ENCODE measurements at regions not wholly inside any gene's neighbourhood (a gene's known extent, or its start where the extent isn't known, plus 50 kb on each side); places are given as distances from the start of the nearest gene placed in this dataset.
"Not testable (repeated sequence)": the region's sequence is repeated elsewhere in the genome, so short reads cannot be mapped to it uniquely, and the experiment has no call there.

- H3K4me3 ChIP-seq (ENCODE audit: control insufficient read depth, low read depth, low read length) = no peak overlapping the region; the same call in 1 of the 2 replicates
- no peak for TF ChIP-seq CTCF (IDR thresholded peaks at IDR 0.05; ENCODE audit: control insufficient read depth, insufficient read depth, low read depth, low read length, missing control alignments)
- DNase-seq (ENCODE audit: low read depth) = no peak
Measured at GRCh38 chr11:96567176-96567575, 177.4 kb downstream of the JRKL start.

- no peak for TF ChIP-seq CTCF (IDR thresholded peaks at IDR 0.05; ENCODE audit: control insufficient read depth, insufficient read depth, low read depth, low read length, missing control alignments)
- H3K4me3 ChIP-seq (ENCODE audit: control insufficient read depth, low read depth, low read length) = no peak overlapping the region
- DNase-seq (ENCODE audit: low read depth) = no peak
Measured at GRCh38 chr11:96567667-96568066, 177.9 kb downstream of the JRKL start.

GRCh38 chr11:96576383-96576782 is 186.6 kb downstream of the JRKL start:
- no peak overlapping the region for H3K4me3 ChIP-seq (ENCODE audit: control insufficient read depth, low read depth, low read length)
- DNase-seq (ENCODE audit: low read depth) = no peak
- TF ChIP-seq CTCF (IDR thresholded peaks at IDR 0.05; ENCODE audit: control insufficient read depth, insufficient read depth, low read depth, low read length, missing control alignments) = no peak

DNA sequence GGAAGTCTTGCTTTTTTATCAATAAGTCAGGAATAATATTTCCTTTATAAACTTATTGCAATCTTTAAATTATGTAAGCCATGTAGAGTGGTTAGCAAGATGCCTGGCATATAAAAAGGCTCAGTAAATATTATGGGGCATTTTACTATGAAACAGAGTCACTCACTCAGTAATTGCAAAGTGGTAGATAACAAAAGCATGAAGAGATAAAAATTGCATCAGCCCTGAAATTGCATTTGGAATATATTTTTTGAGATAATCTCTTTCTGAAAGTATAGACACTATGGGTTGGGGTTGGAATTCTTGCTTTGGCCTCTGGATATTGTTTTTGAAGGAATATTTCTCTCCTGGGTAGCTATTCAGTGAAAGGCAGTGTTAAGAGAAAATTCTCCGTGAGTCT is 188.6 kb downstream of the JRKL start:
- H3K4me3 ChIP-seq (ENCODE audit: control insufficient read depth, low read depth, low read length) = no peak overlapping the region
- TF ChIP-seq CTCF (IDR thresholded peaks at IDR 0.05; ENCODE audit: control insufficient read depth, insufficient read depth, low read depth, low read length, missing control alignments) = no peak
- DNase-seq (ENCODE audit: low read depth) = no peak

- TF ChIP-seq CTCF (IDR thresholded peaks at IDR 0.05; ENCODE audit: control insufficient read depth, insufficient read depth, low read depth, low read length, missing control alignments) = no peak
- no peak overlapping the region for H3K4me3 ChIP-seq (ENCODE audit: control insufficient read depth, low read depth, low read length)
- no peak for DNase-seq (ENCODE audit: low read depth)
Measured at GRCh38 chr11:96579656-96580055, 189.8 kb downstream of the JRKL start.

- H3K4me3 ChIP-seq (ENCODE audit: control insufficient read depth, low read depth, low read length) = no peak overlapping the region
- no peak for TF ChIP-seq CTCF (IDR thresholded peaks at IDR 0.05; ENCODE audit: control insufficient read depth, insufficient read depth, low read depth, low read length, missing control alignments)
Measured at GRCh38 chr11:96580476-96581040, 190.7 kb downstream of the JRKL start.

DNA sequence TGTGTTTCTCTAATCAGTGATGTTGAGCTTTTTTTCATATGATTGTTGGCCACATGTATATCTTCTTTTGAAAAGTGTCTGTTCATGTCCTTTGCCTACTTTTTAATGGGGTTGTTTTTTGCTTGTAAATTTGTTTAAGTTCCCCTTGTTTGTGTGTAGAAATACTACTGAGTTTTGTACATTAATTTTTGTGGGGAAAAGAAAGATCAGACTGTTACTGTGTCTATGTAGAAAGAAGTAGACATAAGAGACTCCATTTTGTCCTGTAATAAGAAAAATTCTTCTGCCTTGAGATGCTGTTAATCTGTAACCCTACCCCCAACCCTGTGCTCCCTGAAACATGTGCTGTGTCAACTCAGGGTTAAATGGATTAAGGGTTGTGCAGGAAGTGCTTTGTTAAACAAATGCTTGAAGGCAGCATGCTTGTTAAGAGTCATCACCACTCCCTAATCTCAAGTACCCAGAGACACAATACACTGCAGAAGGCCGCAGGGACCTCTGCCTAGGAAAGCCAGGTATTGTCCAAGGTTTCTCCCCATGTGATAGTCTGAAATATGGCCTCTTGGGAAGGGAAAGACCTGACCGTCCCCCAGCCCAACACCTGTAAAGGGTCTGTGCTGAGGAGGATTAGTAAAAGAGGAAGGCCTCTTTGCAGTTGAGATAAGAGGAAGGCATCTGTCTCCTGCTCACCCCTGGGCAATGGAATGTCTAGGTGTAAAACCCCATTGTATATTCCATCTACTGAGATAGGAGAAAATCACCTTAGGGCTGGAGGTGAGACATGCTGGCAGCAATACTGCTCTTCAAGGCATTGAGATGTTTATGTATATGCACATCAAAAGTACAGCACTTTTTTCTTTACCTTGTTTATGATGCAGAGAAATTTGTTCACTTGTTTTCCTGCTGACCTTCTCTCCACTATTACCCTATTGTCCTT is 196.4 kb downstream of the JRKL start:
- H3K4me3 ChIP-seq (ENCODE audit: control insufficient read depth, low read depth, low read length); DNase-seq (ENCODE audit: low read depth): not testable (repeated sequence)

More at GRCh38 chr11:96580476-96581040, 190.7 kb downstream of the JRKL start:
- no peak for DNase-seq (ENCODE audit: low read depth)

- DNase-seq (ENCODE audit: low read depth); H3K4me3 ChIP-seq (ENCODE audit: control insufficient read depth, low read depth, low read length): not testable (repeated sequence)
Measured at GRCh38 chr11:96588793-96589192, 199.0 kb downstream of the JRKL start.
